ENCODE measurements at regions not wholly inside any gene's neighbourhood (a gene's known extent, or its start where the extent isn't known, plus 50 kb on each side); places are given as distances from the start of the nearest gene placed in this dataset.

- Histone ChIP-seq H3K9ac (no peak overlapping the region), H3K27ac (no peak overlapping the region), H3K4me3 (IDR thresholded peaks at IDR 0.05; ENCODE audit: insufficient read depth, low read depth, low read length) (no peak overlapping the region), H4K20me1 (ENCODE audit: insufficient read depth) (no peaks in the 10 kb centered on the region), H2AFZ (ENCODE audit: low read depth) (no peak overlapping the region), H3K27me3 (ENCODE audit: insufficient read depth, low read depth) (no peaks in the 10 kb centered on the region), H3K4me1 (ENCODE audit: low read depth, poor library complexity, severe bottlenecking) (no peaks in the 10 kb centered on the region), H3K36me3 (ENCODE audit: insufficient read depth) (no peaks in the 10 kb centered on the region), H3K79me2 (ENCODE audit: insufficient read depth, low read depth) (no peaks in the 10 kb centered on the region), H3K4me2 (no peak overlapping the region)
- no peak for TF ChIP-seq CTCF (conservative IDR thresholded peaks at IDR 0.05; ENCODE audit: low read depth, low read length)
Measured at GRCh38 chr2:188668017-188668680, 306.0 kb upstream of the COL3A1 start.

- Histone ChIP-seq H3K4me1 (ENCODE audit: low read depth, poor library complexity, severe bottlenecking) (no peaks in the 10 kb centered on the region), H3K27me3 (ENCODE audit: insufficient read depth, low read depth) (no peaks in the 10 kb centered on the region), H3K9ac (no peak overlapping the region), H3K79me2 (ENCODE audit: insufficient read depth, low read depth) (no peaks in the 10 kb centered on the region), H3K4me2 (no peak overlapping the region), H3K27ac (no peak overlapping the region), H4K20me1 (ENCODE audit: insufficient read depth) (no peaks in the 10 kb centered on the region), H3K36me3 (ENCODE audit: insufficient read depth) (no peaks in the 10 kb centered on the region), H2AFZ (ENCODE audit: low read depth) (no peak overlapping the region), H3K4me3 (IDR thresholded peaks at IDR 0.05; ENCODE audit: insufficient read depth, low read depth, low read length) (no peak overlapping the region)
- no peak for TF ChIP-seq CTCF (conservative IDR thresholded peaks at IDR 0.05; ENCODE audit: low read depth, low read length)
Measured at GRCh38 chr2:188675391-188676009, 298.7 kb upstream of the COL3A1 start.

- Histone ChIP-seq H3K4me3 (IDR thresholded peaks at IDR 0.05; ENCODE audit: insufficient read depth, low read depth, low read length) (no peak overlapping the region), H3K27ac (no peak overlapping the region)
- no peak for TF ChIP-seq CTCF (conservative IDR thresholded peaks at IDR 0.05; ENCODE audit: low read depth, low read length)
Measured at GRCh38 chr2:188676010-188676400, 298.2 kb upstream of the COL3A1 start.

GRCh38 chr2:188677142-188677541 lies 297.0 kb upstream of the COL3A1 start:
- Histone ChIP-seq H3K4me1 (ENCODE audit: low read depth, poor library complexity, severe bottlenecking) (no peaks in the 10 kb centered on the region), H3K4me2 (no peak overlapping the region), H3K9ac (no peak overlapping the region), H3K79me2 (ENCODE audit: insufficient read depth, low read depth) (no peaks in the 10 kb centered on the region), H4K20me1 (ENCODE audit: insufficient read depth) (no peaks in the 10 kb centered on the region), H3K4me3 (IDR thresholded peaks at IDR 0.05; ENCODE audit: insufficient read depth, low read depth, low read length) (no peak overlapping the region), H3K27me3 (ENCODE audit: insufficient read depth, low read depth) (no peaks in the 10 kb centered on the region), H3K36me3 (ENCODE audit: insufficient read depth) (no peaks in the 10 kb centered on the region), H2AFZ (ENCODE audit: low read depth) (no peak overlapping the region), H3K27ac (no peak overlapping the region)
- TF ChIP-seq CTCF (conservative IDR thresholded peaks at IDR 0.05; ENCODE audit: low read depth, low read length) = no peak

More at GRCh38 chr2:188676010-188676400, 298.2 kb upstream of the COL3A1 start:
- Histone ChIP-seq H3K27me3 (ENCODE audit: insufficient read depth, low read depth) (no peaks in the 10 kb centered on the region), H3K4me2 (no peak overlapping the region), H3K9ac (no peak overlapping the region), H3K36me3 (ENCODE audit: insufficient read depth) (no peaks in the 10 kb centered on the region), H2AFZ (ENCODE audit: low read depth) (no peak overlapping the region), H3K4me1 (ENCODE audit: low read depth, poor library complexity, severe bottlenecking) (no peaks in the 10 kb centered on the region), H4K20me1 (ENCODE audit: insufficient read depth) (no peaks in the 10 kb centered on the region), H3K79me2 (ENCODE audit: insufficient read depth, low read depth) (no peaks in the 10 kb centered on the region)

Data from KMS-11 (cell line).